Left ventricle myocardium superior (tissue), 1 donor: ENCODE measurements at regions not wholly inside any gene's neighbourhood (a gene's known extent, or its start where the extent isn't known, plus 50 kb on each side); places are given as distances from the start of the nearest gene placed in this dataset.
"Not testable (repeated sequence)": the region's sequence is repeated elsewhere in the genome, so short reads cannot be mapped to it uniquely, and the experiment has no call there.

Experiments used
- ATAC-seq: fragments of 200-7000 bp; cut with Tn5 transposase; one replicate; pipeline ENCODE4 v1.9.1; 2020; ENCODE audit warnings: mild to moderate bottlenecking, moderate library complexity
- DNase-seq: peaks from one replicate; pipeline ENCODE4 v3.0.0-alpha.2; 2020
- intact Hi-C: fragments of 100-400 bp; cut with micrococcal nuclease; formaldehyde crosslinking; loops from one replicate; pipeline ENCODE4 v1.11.0; 2022
- donor health status: DM: no; HTN: yes; CAD: no; lungs with severe emphysema.

DNA sequence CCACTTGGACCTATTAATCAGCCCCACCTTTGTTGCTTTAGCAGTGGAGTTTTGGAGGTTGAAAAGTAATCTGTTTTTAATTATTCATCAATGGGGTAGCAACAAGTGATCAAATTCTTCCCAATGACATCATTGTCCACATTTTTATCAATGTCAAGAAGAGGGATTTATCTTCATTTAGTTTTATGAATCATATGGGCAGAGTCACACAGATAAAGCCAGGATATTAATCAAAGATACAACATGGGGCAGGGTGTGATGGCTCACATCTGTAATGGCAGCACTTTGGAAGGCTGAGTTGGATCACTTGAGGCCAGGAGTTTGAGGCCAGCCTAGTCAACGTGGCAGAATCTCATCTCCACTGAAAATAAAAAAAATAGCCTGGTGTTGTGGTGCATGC lies 388.4 kb upstream of the POM121L12 start:
- ATAC-seq (no peak), DNase-seq (no peak)
- intact Hi-C loops: no loop called here

DNA sequence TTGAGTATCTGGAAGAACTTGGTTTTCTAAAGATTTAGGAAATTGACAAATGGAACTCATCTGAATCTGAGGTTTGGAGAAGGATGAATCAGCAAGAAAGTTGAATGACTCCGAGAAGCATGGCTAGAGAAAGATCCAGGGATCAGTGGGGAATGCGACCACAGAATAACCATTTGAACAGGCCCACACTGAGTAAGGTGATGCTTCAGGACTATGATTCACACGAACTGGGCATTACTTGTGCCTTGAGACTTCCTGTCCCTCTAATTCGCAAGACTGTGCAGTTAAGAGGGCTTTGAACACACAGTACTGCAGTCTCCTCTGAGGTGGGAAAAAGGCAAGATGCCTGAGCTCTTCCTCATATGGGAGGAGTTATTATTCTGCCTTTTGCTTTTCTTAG lies 395.5 kb upstream of the POM121L12 start:
- intact Hi-C loops: no loop called here
- DNase-seq (no peak), ATAC-seq (no peak)

- intact Hi-C loops: no loop called here
Measured at GRCh38 chr7:52639126-52639525, 396.3 kb upstream of the POM121L12 start.

DNA sequence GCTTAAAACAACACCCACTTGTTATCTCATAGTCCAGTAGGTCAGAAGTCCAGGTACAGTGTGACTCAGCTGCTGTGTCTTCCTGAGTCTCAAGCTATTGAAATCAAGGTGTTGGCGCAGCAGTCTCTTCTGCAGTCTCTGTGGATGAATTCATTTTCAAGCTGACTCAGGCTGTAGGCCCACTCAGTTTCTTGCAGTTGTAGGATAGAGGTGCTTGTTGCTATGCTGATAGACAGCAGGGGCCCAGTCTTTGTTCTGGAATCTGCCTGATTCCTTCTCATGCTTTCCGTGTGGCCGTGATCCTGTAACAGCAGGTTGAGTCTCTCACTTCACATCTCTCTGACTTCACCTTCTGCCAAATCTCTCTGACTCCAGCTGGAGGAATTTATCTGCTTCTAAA lies 400.4 kb upstream of the POM121L12 start:
- DNase-seq: no peak
- no peak for ATAC-seq
- intact Hi-C loops: no loop called here

More at GRCh38 chr7:52639126-52639525, 396.3 kb upstream of the POM121L12 start:
- DNase-seq: no peak
- ATAC-seq: no peak

DNA sequence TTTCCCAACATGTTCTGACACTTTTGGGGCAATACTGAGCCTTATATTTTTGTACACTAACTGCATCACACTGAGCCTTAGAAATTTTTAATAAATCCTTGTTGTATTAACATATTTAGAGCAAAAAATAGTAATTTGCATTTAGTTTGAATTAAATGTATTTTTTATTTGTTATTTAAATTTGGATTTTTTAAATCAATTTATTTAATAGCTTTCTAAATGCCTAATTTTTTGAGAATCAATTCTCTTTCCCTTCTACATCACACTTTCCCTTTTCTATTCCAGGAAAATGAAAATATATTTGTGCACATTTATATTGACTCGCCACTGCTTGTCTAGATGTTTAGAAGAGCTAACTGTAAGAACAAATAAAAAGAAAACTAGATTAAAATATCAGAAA lies 414.6 kb upstream of the POM121L12 start:
- ATAC-seq: no peak
- intact Hi-C loops: no loop called here
- DNase-seq: no peak

- intact Hi-C loops: no loop called here
- no peak for ATAC-seq
Measured at GRCh38 chr7:52616552-52616951, 418.9 kb upstream of the POM121L12 start.

GRCh38 chr7:52615021-52615695 lies 420.3 kb upstream of the POM121L12 start:
- ATAC-seq: no peak
- no peak for DNase-seq
- intact Hi-C loops: no loop called here

More at GRCh38 chr7:52616552-52616951, 418.9 kb upstream of the POM121L12 start:
- DNase-seq: no peak

GRCh38 chr7:52609511-52609910 lies 425.9 kb upstream of the POM121L12 start:
- ATAC-seq: no peak
- no peak for DNase-seq
- intact Hi-C loops: no loop called here

- ATAC-seq (no peak), DNase-seq (no peak)
- intact Hi-C loops: no loop called here
Measured at GRCh38 chr7:52592698-52593097, 442.7 kb upstream of the POM121L12 start.

GRCh38 chr7:52586704-52587103 lies 448.7 kb upstream of the POM121L12 start:
- intact Hi-C loops: no loop called here
- ATAC-seq: no peak

DNA sequence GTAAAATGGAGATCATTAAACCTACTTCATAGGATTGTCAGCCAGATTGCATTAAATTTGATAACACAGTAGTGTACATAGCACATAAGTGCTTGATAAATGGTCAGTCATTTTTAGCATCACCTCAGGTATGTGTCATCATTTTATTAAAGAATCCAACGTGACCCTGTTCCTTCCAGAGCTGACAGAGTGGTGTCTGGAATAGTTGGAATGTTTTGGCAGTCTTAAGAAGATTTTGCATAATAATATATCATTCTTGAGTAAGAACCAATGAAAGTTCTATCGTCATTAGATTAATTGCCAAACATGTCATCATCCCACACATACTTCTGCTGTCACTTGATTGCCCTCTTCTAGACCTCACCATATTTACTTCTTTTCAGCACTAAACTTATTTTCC lies 451.4 kb upstream of the POM121L12 start:
- no peak for ATAC-seq
- intact Hi-C loops: no loop called here

More at GRCh38 chr7:52586704-52587103, 448.7 kb upstream of the POM121L12 start:
- DNase-seq: no peak

GRCh38 chr7:52573141-52573540 lies 462.3 kb upstream of the POM121L12 start:
- intact Hi-C loops, DNase-seq, ATAC-seq: not testable (repeated sequence)

More for the DNA sequence above, 451.4 kb upstream of the POM121L12 start:
- no peak for DNase-seq

- DNase-seq (no peak), ATAC-seq (no peak)
- intact Hi-C loops: no loop called here
Measured at GRCh38 chr7:52571026-52571425, 464.4 kb upstream of the POM121L12 start.

- intact Hi-C loops: no loop called here
- no peak for DNase-seq
- no peak for ATAC-seq
Measured at GRCh38 chr7:52569151-52569550, 466.3 kb upstream of the POM121L12 start.

DNA sequence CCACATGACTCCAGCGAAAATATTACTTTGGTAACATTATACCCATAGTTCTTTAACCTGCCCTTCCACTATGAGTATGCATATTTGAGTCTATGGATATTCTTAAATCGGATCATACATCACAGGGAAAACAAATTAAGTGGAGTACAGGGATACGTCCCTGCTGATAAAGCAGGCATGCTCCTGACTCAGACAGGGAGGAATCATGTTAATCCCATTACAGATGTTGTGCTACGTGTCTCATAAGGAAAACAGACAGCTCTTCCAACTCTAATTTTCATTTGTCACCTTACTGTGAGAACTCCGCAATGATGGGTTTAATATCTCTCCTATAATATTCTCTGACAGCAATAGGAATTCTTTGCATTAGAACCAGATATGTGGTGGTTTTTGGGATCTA lies 469.5 kb upstream of the POM121L12 start:
- DNase-seq (no peak), ATAC-seq (no peak)
- intact Hi-C loops: no loop called here

GRCh38 chr7:52555805-52556204 lies 479.6 kb upstream of the POM121L12 start:
- intact Hi-C loops: no loop called here
- ATAC-seq: no peak
- no peak for DNase-seq

- DNase-seq: no peak
- ATAC-seq: no peak
- intact Hi-C loops: no loop called here
Measured at GRCh38 chr7:52547308-52547910, 488.0 kb upstream of the POM121L12 start.

DNA sequence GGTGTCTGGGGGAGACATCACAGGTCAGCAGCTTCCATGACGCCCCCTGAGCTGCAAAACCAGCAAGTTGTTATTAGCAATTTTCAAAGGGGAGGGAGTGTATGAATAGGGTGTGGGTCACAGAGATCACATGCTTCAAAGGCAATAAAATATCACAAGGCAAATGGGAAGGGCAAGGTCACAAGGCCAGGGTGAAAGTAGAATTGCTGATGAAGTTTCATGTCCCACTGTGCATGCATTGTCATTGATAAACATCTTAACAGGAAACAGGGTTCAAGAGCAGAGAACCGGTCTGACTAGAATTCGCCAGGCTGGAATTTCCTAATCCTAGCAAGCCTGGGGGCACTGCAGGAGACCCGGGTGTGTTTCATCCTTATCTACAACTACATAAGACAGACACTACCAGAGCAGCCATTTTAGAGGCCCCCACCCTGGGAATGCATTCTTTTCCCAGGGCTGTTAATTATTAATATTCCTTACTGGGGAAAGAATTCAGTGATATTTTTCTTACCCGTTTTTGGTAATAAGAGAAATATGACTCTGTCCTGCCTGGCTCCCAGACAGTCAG lies 494.2 kb upstream of the POM121L12 start:
- ATAC-seq, DNase-seq, intact Hi-C loops: not testable (repeated sequence)

DNA sequence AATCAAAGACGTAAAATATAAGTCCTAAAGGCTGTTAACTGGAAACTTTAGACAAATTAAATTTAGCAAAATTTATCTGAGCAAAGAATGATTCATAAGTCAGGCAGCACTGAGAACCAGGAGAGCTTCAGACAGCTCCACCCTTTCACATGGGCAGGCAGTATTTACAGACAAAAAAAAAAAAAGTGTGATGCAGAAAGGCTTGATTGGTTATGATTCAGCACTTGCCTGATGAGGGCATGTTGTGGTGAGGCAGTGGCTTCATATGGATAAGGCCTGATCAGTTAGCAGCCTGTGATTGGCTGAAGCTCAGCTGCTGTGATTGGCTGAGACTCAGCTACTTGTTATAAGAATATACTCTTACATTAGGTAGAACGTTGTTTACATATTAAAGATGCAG lies 495.4 kb upstream of the POM121L12 start:
- ATAC-seq (no peak), DNase-seq (no peak)
- intact Hi-C loops: no loop called here

- DNase-seq: no peak
- no peak for ATAC-seq
- intact Hi-C loops: no loop called here
Measured at GRCh38 chr7:52539414-52539813, 496.0 kb upstream of the POM121L12 start.

DNA sequence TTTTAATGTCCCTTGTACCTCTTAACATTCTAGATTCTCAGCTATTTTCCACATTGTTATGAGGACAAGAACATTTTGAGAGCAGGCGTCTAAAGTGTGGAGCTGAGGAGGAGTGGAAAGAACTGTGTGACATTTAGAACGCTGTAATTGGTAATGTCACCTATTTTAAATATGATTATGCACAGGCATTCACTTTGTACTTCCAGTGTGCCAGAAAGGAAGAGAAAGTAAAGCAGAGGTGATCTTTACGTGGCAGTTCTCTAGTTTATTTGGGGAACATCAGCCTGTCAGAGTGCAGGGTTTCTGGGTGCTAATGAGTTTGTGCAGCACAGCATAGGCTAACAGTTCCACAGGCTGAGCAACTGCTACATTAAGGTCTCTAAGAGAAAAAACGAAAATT lies 498.4 kb upstream of the POM121L12 start:
- intact Hi-C loops: no loop called here
- DNase-seq (no peak), ATAC-seq (no peak)
